Amygdala (tissue), 56 donors: ENCODE measurements at regions not wholly inside any gene's neighbourhood (a gene's known extent, or its start where the extent isn't known, plus 50 kb on each side); places are given as distances from the start of the nearest gene placed in this dataset.
"Not testable (repeated sequence)": the region's sequence is repeated elsewhere in the genome, so short reads cannot be mapped to it uniquely, and the experiment has no call there.

ENCODE experiments used
- DNase-seq, 56 donors: peaks; one replicate each; lab custom pipeline; 2025; lab: John Stamatoyannopoulos, UW

GRCh38 chr19:30852168-30852567 lies 480.0 kb downstream of the ZNF536 start:
- no peak for DNase-seq

GRCh38 chr19:30851646-30852045 lies 479.5 kb downstream of the ZNF536 start:
- DNase-seq: no peak

- DNase-seq: no peak
Observed at GRCh38 chr19:30848636-30849425, 476.6 kb downstream of the ZNF536 start.

GRCh38 chr19:30846102-30846501 lies 473.9 kb downstream of the ZNF536 start:
- no peak for DNase-seq

GRCh38 chr19:30842926-30843325 lies 470.7 kb downstream of the ZNF536 start:
- DNase-seq: no peak

- no peak for DNase-seq
Observed at GRCh38 chr19:30841934-30842333, 469.8 kb downstream of the ZNF536 start.

- DNase-seq: no peak
Observed at GRCh38 chr19:30830875-30831274, 458.7 kb downstream of the ZNF536 start.

GRCh38 chr19:30825505-30825904 lies 453.3 kb downstream of the ZNF536 start:
- DNase-seq: not testable (repeated sequence)

- no peak for DNase-seq
Observed at GRCh38 chr19:30824809-30825208, 452.6 kb downstream of the ZNF536 start.

GRCh38 chr19:30817965-30818567 lies 445.9 kb downstream of the ZNF536 start:
- DNase-seq: no peak

GRCh38 chr19:30817197-30817596 lies 445.0 kb downstream of the ZNF536 start:
- DNase-seq: no peak

- no peak for DNase-seq
Observed at GRCh38 chr19:30815889-30816580, 443.9 kb downstream of the ZNF536 start.

GRCh38 chr19:30812099-30812678 lies 440.0 kb downstream of the ZNF536 start:
- DNase-seq: no peak

- no peak for DNase-seq
Observed at GRCh38 chr19:30811397-30812098, 439.4 kb downstream of the ZNF536 start.

GRCh38 chr19:30810726-30811125 lies 438.5 kb downstream of the ZNF536 start:
- no peak for DNase-seq

GRCh38 chr19:30807278-30807677 lies 435.1 kb downstream of the ZNF536 start:
- DNase-seq: no peak

GRCh38 chr19:30806311-30806710 lies 434.1 kb downstream of the ZNF536 start:
- no peak for DNase-seq

GRCh38 chr19:30804751-30805150 lies 432.6 kb downstream of the ZNF536 start:
- no peak for DNase-seq

GRCh38 chr19:30804333-30804732 lies 432.1 kb downstream of the ZNF536 start:
- DNase-seq: not testable (repeated sequence)

- no peak for DNase-seq
Observed at GRCh38 chr19:30802424-30803013, 430.3 kb downstream of the ZNF536 start.
